ENCODE measurements at regions not wholly inside any gene's neighbourhood (a gene's known extent, or its start where the extent isn't known, plus 50 kb on each side); places are given as distances from the start of the nearest gene placed in this dataset.

DNA sequence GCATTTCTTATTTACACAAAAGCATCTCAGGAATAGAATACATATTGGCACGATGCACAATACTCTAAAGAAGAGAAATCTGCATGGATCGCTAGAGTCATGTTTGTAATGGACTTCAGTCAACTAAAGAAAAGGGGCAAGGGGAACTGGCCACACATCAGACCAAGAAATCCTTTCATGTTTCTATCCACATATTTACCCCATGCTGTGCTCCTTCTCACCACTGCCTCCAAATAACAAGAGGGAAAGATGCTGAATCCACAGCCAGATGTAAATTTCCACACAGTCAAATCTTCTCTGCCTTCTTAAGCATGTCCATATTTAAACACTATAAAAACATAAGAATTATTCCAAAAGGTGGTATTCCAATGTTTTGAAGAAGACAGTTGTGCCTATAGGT is 67.6 kb downstream of the COX18 start:
- no peak for DNase-seq (ENCODE audit: low read depth)
- H3K4me3 ChIP-seq (ENCODE audit: low read depth, low read length), result no peak overlapping the region
- TF ChIP-seq, protein P1, sequence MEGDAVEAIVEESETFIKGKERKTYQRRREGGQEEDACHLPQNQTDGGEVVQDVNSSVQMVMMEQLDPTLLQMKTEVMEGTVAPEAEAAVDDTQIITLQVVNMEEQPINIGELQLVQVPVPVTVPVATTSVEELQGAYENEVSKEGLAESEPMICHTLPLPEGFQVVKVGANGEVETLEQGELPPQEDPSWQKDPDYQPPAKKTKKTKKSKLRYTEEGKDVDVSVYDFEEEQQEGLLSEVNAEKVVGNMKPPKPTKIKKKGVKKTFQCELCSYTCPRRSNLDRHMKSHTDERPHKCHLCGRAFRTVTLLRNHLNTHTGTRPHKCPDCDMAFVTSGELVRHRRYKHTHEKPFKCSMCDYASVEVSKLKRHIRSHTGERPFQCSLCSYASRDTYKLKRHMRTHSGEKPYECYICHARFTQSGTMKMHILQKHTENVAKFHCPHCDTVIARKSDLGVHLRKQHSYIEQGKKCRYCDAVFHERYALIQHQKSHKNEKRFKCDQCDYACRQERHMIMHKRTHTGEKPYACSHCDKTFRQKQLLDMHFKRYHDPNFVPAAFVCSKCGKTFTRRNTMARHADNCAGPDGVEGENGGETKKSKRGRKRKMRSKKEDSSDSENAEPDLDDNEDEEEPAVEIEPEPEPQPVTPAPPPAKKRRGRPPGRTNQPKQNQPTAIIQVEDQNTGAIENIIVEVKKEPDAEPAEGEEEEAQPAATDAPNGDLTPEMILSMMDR (IDR thresholded peaks at IDR 0.05; ENCODE audit: low read depth, low read length, missing control alignments), result no peak

- H3K4me3 ChIP-seq (ENCODE audit: low read depth, low read length), result no peak overlapping the region
- TF ChIP-seq, protein P1 (IDR thresholded peaks at IDR 0.05; ENCODE audit: low read depth, low read length, missing control alignments), result no peak
- no peak for DNase-seq (ENCODE audit: low read depth)
Measured at GRCh38 chr4:72997409-72997808, 72.1 kb downstream of the COX18 start.

- TF ChIP-seq, protein P1 (IDR thresholded peaks at IDR 0.05; ENCODE audit: low read depth, low read length, missing control alignments), result no peak
Measured at GRCh38 chr4:72994670-72995069, 74.8 kb downstream of the COX18 start.

GRCh38 chr4:72993876-72994275 is 75.6 kb downstream of the COX18 start:
- TF ChIP-seq, protein P1 (IDR thresholded peaks at IDR 0.05; ENCODE audit: low read depth, low read length, missing control alignments), result no peak
- no peak for DNase-seq (ENCODE audit: low read depth)
- H3K4me3 ChIP-seq (ENCODE audit: low read depth, low read length), result no peak overlapping the region

More at GRCh38 chr4:72994670-72995069, 74.8 kb downstream of the COX18 start:
- H3K4me3 ChIP-seq (ENCODE audit: low read depth, low read length), result no peak overlapping the region
- DNase-seq (ENCODE audit: low read depth), result no peak

DNA sequence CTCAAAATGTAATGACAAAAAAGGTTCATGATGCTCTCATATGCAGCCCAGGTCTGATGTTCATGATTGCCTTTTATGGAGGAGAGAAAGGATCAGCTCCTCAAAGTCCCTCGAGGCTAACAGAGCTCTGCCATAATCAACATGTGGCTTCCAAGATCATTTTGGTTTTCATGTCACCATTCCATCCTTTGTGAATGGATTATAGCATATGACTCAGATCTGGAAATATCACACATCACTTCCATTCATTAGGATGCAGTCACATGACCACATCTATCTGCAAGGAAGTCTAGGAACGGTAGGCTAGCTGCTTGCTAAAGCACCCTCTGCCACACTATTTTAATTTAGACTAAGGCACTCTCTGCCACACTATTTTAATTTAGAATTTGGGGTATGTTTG is 77.6 kb downstream of the COX18 start:
- DNase-seq (ENCODE audit: low read depth), result no peak
- TF ChIP-seq, protein P1 (IDR thresholded peaks at IDR 0.05; ENCODE audit: low read depth, low read length, missing control alignments), result no peak
- H3K4me3 ChIP-seq (ENCODE audit: low read depth, low read length), result no peak overlapping the region

DNA sequence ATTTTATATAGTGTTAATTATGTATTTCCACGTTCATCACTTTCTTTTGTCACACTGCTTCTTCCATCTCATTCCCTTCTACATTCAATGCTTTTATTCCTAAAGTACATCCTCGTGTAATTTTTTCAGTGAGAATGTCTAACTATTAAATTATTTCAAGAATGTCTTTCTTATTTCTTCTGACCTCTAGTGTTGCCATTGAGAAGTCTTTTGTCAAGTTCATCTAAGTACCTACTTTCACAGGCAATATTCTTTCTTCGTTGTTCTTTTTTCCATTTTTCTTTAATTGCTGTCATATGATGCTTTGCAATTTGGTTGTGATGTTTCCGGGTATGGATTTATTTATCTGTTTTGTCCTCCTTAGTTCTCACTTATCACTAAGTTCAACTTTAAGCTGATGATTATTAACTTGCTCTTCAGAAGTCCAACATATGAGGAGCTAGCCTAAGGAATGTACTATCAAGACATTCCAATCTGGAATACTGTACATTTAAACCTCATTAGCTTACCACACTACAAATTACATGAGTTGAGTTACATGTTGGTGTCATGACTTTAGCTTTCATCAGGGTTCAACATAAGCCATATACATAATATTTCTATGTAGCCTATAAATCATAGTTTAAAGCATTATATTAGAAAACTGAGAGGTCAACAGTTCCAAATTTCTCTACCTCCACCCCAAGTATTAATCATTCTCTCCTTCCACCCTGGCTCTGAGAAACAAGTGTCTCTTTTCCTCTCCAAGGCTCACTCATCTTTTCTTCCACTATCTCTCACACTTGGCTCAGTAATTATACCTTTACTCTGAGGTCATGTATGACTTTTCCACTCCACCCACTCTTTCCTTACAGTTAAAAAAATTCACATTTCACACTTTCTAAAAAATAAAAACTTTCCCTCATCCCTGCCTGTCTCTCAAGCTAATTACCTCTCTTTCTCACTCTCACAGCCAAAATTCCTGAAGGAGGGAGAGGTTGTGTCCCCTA is 81.5 kb downstream of the COX18 start:
- no peak for DNase-seq (ENCODE audit: low read depth)
- TF ChIP-seq, protein P1 (IDR thresholded peaks at IDR 0.05; ENCODE audit: low read depth, low read length, missing control alignments), result no peak

More for the DNA sequence above, 81.5 kb downstream of the COX18 start:
- H3K4me3 ChIP-seq (ENCODE audit: low read depth, low read length), result no peak overlapping the region
